ENCODE measurements at regions not wholly inside any gene's neighbourhood (a gene's known extent, or its start where the extent isn't known, plus 50 kb on each side); places are given as distances from the start of the nearest gene placed in this dataset.

DNA sequence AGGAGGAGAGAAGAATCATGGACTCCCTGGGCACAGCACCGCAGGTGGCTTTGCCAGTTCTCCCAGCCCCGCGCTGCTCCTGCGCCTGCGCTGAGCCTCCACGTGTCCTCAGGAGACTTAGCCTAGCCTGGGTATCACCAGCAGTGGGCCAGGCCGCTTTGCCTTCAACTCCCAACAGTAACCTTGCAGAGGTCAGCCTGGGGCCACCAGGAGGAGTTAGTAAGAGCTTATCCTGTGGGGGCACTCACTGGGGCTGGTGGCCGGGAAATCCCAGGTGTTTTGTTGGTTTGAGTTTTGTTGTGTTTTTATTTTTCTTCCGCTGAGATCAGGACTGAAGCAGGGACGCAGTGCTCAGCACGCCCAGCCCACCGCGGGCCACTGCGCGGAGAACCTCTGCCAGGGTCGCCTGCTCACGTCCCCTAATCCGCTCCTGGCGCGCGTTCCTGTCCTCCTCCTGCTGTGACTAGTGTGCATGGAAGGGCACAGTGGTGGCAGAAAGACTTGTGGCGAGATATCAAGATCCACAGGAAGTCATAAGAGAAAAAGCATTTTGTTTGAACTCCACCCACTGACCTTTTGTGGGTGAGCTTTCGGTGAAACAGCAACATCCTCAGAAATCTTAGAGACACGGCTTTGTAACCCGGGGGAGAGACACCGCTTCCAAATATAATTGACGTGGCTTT is 207.4 kb upstream of the RFC3 start:
- Histone ChIP-seq H3K27ac (ENCODE audit: low read depth, low read length) (no peak overlapping the region), H3K9ac (ENCODE audit: low read depth, low read length) (no peak overlapping the region), H3K4me3 (ENCODE audit: low read depth, low read length) (0 out of 2 replicates have a peak overlapping the region, but pooled peaks have one; percentile 2)

DNA sequence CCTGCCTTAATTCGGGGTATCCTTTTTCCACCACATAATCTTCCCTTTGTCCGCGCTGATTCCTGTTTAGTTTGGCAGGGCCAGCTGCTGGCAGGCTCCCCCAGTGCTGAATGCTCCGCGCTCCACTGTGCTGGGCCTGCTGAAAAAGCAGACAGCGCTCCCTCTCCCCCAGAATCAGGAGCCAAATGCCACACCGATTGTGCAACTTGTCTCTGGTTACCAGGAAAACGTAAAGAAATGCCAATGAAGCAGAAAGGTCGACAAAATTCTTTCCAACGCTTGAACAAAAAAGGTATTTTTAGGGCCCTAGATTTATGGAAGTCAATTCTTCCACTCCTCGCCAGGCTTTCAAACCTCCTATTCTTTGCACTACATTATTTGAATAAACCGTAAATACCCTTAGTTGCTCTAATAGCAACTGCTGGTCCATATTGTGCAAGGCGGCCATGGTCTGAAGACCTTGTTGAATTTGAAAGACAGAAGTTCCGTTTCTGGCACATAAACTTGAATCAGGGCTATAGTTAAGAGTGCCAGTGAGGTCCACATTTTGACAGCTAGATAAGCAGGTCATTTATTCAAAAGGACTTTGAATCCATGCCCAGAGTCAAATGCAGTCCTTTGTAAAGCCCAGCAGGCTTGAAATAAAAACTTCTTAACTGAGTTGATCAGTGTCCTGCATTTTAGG is 206.7 kb upstream of the RFC3 start:
- Histone ChIP-seq H3K4me1 (ENCODE audit: control insufficient read depth, insufficient read depth, low read length) (peaks cover 30% of the 10 kb centered on the region), H3K36me3 (ENCODE audit: control insufficient read depth, insufficient read depth, low read length) (no peaks in the 10 kb centered on the region), H3K9ac (ENCODE audit: low read depth, low read length) (no peak overlapping the region), H3K27me3 (ENCODE audit: control insufficient read depth, insufficient read depth, low read length) (no peaks in the 10 kb centered on the region), H3K27ac (ENCODE audit: low read depth, low read length) (no peak overlapping the region), H3K9me3 (ENCODE audit: control insufficient read depth, insufficient read depth, low read length) (no peaks in the 10 kb centered on the region), H3K4me3 (ENCODE audit: low read depth, low read length) (0 out of 2 replicates have a peak overlapping the region, but pooled peaks have one; percentile 2)

More for the DNA sequence above, 207.4 kb upstream of the RFC3 start:
- Histone ChIP-seq H3K27me3 (ENCODE audit: control insufficient read depth, insufficient read depth, low read length) (no peaks in the 10 kb centered on the region), H3K36me3 (ENCODE audit: control insufficient read depth, insufficient read depth, low read length) (no peaks in the 10 kb centered on the region), H3K4me1 (ENCODE audit: control insufficient read depth, insufficient read depth, low read length) (peaks cover 30% of the 10 kb centered on the region), H3K9me3 (ENCODE audit: control insufficient read depth, insufficient read depth, low read length) (no peaks in the 10 kb centered on the region)

DNA sequence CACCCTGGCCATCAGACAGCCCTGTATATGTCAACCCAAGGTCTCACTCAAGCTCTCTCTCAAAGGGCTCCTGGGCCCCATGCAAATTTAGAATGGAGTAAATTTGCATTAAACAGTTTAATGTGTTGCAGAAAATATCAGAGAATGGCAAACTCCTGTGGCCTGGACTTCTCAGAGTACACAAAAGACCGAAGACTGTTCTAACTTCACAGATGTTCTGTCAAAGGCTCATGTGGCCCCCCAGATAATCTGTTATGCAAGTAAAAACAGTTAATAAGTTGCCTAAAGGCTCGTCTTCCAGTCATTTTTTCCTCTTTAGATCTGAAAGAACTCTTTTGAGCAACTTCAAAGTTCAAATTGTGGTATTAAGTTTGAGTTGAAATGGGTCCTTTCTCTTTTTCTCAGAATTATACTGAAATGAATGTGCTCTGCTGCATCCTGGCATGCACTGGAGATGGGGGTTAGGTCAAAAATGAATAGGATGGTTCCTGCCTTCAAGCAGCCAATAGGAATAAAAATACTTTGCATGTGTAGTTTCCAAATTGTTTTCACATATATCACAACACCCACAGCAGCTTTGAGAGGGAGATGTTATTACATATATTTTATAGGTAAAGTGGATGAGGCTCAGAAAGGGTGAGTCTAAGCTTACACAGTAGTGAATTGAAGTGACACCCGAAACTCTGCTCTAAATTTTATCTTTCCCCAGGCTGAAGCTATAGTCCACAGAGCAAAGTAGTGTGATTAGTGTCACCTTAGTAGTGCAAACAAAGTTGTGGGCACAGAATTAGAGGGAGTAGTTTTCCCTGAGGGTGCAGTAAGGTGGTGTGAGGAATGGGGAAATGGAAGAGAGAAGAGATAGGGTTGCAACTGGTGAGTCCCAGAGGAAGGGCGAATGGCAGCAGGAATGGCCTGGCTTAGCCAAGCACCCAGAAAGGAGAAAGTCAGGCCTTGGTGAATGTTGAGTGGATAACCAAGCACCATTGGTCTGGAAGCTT is 205.0 kb upstream of the RFC3 start:
- Histone ChIP-seq H3K9me3 (ENCODE audit: control insufficient read depth, insufficient read depth, low read length) (no peaks in the 10 kb centered on the region), H3K36me3 (ENCODE audit: control insufficient read depth, insufficient read depth, low read length) (no peaks in the 10 kb centered on the region), H3K9ac (ENCODE audit: low read depth, low read length) (no peak overlapping the region), H3K27me3 (ENCODE audit: control insufficient read depth, insufficient read depth, low read length) (no peaks in the 10 kb centered on the region), H3K4me1 (ENCODE audit: control insufficient read depth, insufficient read depth, low read length) (peaks cover 30% of the 10 kb centered on the region), H3K27ac (ENCODE audit: low read depth, low read length) (peak overlapping the region; percentile 33), H3K4me3 (ENCODE audit: low read depth, low read length) (no peak overlapping the region)

DNA sequence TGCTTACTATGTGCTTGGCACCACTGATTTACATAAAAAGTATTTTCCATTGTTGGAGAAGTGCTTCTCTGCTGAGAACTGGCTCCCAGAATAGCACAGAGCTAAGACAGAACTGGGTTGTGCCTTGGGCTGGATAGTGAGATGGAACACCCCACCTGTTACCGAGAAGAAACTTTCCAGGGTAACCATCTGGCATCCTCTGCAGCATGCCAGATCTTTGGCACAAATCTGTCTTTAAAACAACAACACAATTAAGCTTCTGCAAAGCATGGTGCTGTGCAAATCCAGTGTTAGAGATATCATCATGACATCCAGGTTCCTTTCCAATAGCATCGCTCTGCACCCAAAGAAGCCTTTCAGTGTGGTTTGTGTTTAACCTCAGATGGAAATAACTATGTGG is 202.5 kb upstream of the RFC3 start:
- Histone ChIP-seq H3K27ac (ENCODE audit: low read depth, low read length) (no peak overlapping the region), H3K4me3 (ENCODE audit: low read depth, low read length) (no peak overlapping the region), H3K9ac (ENCODE audit: low read depth, low read length) (no peak overlapping the region), H3K36me3 (ENCODE audit: control insufficient read depth, insufficient read depth, low read length) (no peaks in the 10 kb centered on the region), H3K4me1 (ENCODE audit: control insufficient read depth, insufficient read depth, low read length) (peaks cover 27% of the 10 kb centered on the region), H3K27me3 (ENCODE audit: control insufficient read depth, insufficient read depth, low read length) (no peaks in the 10 kb centered on the region), H3K9me3 (ENCODE audit: control insufficient read depth, insufficient read depth, low read length) (no peaks in the 10 kb centered on the region)

- Histone ChIP-seq H3K4me3 (ENCODE audit: low read depth, low read length) (no peak overlapping the region), H3K4me1 (ENCODE audit: control insufficient read depth, insufficient read depth, low read length) (peaks cover 20% of the 10 kb centered on the region), H3K36me3 (ENCODE audit: control insufficient read depth, insufficient read depth, low read length) (no peaks in the 10 kb centered on the region), H3K9me3 (ENCODE audit: control insufficient read depth, insufficient read depth, low read length) (no peaks in the 10 kb centered on the region), H3K27me3 (ENCODE audit: control insufficient read depth, insufficient read depth, low read length) (no peaks in the 10 kb centered on the region), H3K9ac (ENCODE audit: low read depth, low read length) (no peak overlapping the region), H3K27ac (ENCODE audit: low read depth, low read length) (no peak overlapping the region)
Measured at GRCh38 chr13:33616130-33616529, 201.8 kb upstream of the RFC3 start.

- H3K9ac ChIP-seq (ENCODE audit: low read depth, low read length): no peak overlapping the region
- H3K27me3 ChIP-seq (ENCODE audit: control insufficient read depth, insufficient read depth, low read length): no peaks in the 10 kb centered on the region
- H3K4me3 ChIP-seq (ENCODE audit: low read depth, low read length): no peak overlapping the region
- H3K27ac ChIP-seq (ENCODE audit: low read depth, low read length): no peak overlapping the region
- peaks cover 16% of the 10 kb centered on the region for H3K4me1 ChIP-seq (ENCODE audit: control insufficient read depth, insufficient read depth, low read length)
- H3K36me3 ChIP-seq (ENCODE audit: control insufficient read depth, insufficient read depth, low read length): no peaks in the 10 kb centered on the region
- H3K9me3 ChIP-seq (ENCODE audit: control insufficient read depth, insufficient read depth, low read length): no peaks in the 10 kb centered on the region
Measured at GRCh38 chr13:33617055-33617454, 200.9 kb upstream of the RFC3 start.

GRCh38 chr13:33624253-33624652 is 193.7 kb upstream of the RFC3 start:
- no peak overlapping the region for H3K4me3 ChIP-seq (ENCODE audit: low read depth, low read length)
- no peak overlapping the region for H3K9ac ChIP-seq (ENCODE audit: low read depth, low read length)
- H3K4me1 ChIP-seq (ENCODE audit: control insufficient read depth, insufficient read depth, low read length): no peaks in the 10 kb centered on the region
- H3K27me3 ChIP-seq (ENCODE audit: control insufficient read depth, insufficient read depth, low read length): no peaks in the 10 kb centered on the region
- no peak overlapping the region for H3K27ac ChIP-seq (ENCODE audit: low read depth, low read length)
- no peaks in the 10 kb centered on the region for H3K9me3 ChIP-seq (ENCODE audit: control insufficient read depth, insufficient read depth, low read length)
- H3K36me3 ChIP-seq (ENCODE audit: control insufficient read depth, insufficient read depth, low read length): no peaks in the 10 kb centered on the region

GRCh38 chr13:33624740-33625139 is 193.2 kb upstream of the RFC3 start:
- H3K4me1 ChIP-seq (ENCODE audit: control insufficient read depth, insufficient read depth, low read length): no peaks in the 10 kb centered on the region
- no peak overlapping the region for H3K9ac ChIP-seq (ENCODE audit: low read depth, low read length)
- no peaks in the 10 kb centered on the region for H3K36me3 ChIP-seq (ENCODE audit: control insufficient read depth, insufficient read depth, low read length)
- no peaks in the 10 kb centered on the region for H3K27me3 ChIP-seq (ENCODE audit: control insufficient read depth, insufficient read depth, low read length)
- no peak overlapping the region for H3K4me3 ChIP-seq (ENCODE audit: low read depth, low read length)
- no peaks in the 10 kb centered on the region for H3K9me3 ChIP-seq (ENCODE audit: control insufficient read depth, insufficient read depth, low read length)
- H3K27ac ChIP-seq (ENCODE audit: low read depth, low read length): no peak overlapping the region

DNA sequence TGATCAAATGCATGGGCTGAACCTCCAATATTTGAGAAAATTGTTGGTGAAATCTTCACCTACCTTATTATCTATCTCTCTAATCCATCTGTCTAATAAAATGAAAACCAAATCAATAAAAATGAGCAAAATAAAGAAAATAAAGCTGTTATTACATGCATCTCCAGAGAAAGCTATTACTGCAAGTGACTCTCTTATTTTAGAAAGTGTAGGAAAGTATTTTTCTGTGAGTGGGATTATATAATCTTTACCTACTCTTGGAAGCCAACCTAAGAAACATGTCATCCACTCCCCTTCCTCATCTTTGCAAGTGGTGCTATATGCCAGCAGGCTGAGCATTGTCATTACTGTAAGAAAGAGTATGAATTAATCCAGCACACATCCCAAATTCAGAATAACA is 191.5 kb upstream of the RFC3 start:
- H3K9me3 ChIP-seq (ENCODE audit: control insufficient read depth, insufficient read depth, low read length): no peaks in the 10 kb centered on the region
- no peaks in the 10 kb centered on the region for H3K4me1 ChIP-seq (ENCODE audit: control insufficient read depth, insufficient read depth, low read length)
- no peak overlapping the region for H3K27ac ChIP-seq (ENCODE audit: low read depth, low read length)
- no peaks in the 10 kb centered on the region for H3K27me3 ChIP-seq (ENCODE audit: control insufficient read depth, insufficient read depth, low read length)
- no peaks in the 10 kb centered on the region for H3K36me3 ChIP-seq (ENCODE audit: control insufficient read depth, insufficient read depth, low read length)
- no peak overlapping the region for H3K4me3 ChIP-seq (ENCODE audit: low read depth, low read length)
- no peak overlapping the region for H3K9ac ChIP-seq (ENCODE audit: low read depth, low read length)

DNA sequence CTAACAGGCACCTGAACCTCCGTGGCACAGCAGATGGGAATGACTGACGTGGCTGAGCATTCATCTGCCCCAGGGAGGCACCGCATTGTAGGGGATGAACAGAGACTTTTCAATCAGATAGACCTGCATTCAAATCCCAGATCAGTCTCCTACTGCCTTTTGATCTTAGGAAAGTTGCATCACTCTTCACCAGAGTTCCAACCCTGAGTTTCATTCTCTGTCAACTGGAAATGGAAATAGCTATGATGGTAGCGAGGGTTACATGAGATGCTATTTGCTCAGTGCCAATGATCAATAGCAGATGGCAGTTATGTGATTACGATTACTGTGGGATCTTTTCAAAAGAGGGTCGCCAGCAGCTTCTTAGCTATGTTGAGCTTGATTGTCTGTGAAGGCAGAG is 189.3 kb upstream of the RFC3 start:
- Histone ChIP-seq H3K27me3 (ENCODE audit: control insufficient read depth, insufficient read depth, low read length) (no peaks in the 10 kb centered on the region), H3K27ac (ENCODE audit: low read depth, low read length) (no peak overlapping the region), H3K36me3 (ENCODE audit: control insufficient read depth, insufficient read depth, low read length) (no peaks in the 10 kb centered on the region), H3K4me3 (ENCODE audit: low read depth, low read length) (no peak overlapping the region), H3K9ac (ENCODE audit: low read depth, low read length) (no peak overlapping the region), H3K9me3 (ENCODE audit: control insufficient read depth, insufficient read depth, low read length) (no peaks in the 10 kb centered on the region), H3K4me1 (ENCODE audit: control insufficient read depth, insufficient read depth, low read length) (no peaks in the 10 kb centered on the region)

Data from HUES48 (cell line).